Ovary (tissue), 7 donors: ENCODE measurements at regions not wholly inside any gene's neighbourhood (a gene's known extent, or its start where the extent isn't known, plus 50 kb on each side); places are given as distances from the start of the nearest gene placed in this dataset.

Source experiments
- DNase-seq, 5 donors: peaks; one replicate each; pipeline ENCODE4 v3.0.0-alpha.2; 2019 to 2020
- H3K27ac ChIP-seq, 2 donors: fragments of 200-600 bp; one replicate each; pipeline versions ENCODE4 v1.5.1 to v1.8.0; 2019 to 2022
- H3K27me3 ChIP-seq: fragments of 200-600 bp; one replicate; pipeline ENCODE4 v1.8.0; 2022
- H3K36me3 ChIP-seq: fragments of 200-600 bp; sonication (generic); one replicate; pipeline ENCODE4 v1.5.1; 2019
- H3K4me1 ChIP-seq: one replicate; pipeline ENCODE4 v1.8.1; 2013; ENCODE audit warnings: mild to moderate bottlenecking, moderate library complexity; ENCODE audit not compliant: insufficient read depth
- H3K4me3 ChIP-seq: fragments of 200-600 bp; sonication (generic); one replicate; pipeline ENCODE4 v1.5.1; 2017
- H3K9me3 ChIP-seq, 2 donors: fragments of 200-600 bp in 1 of 2; sonication (generic) in 1 of 2; one replicate each; pipeline versions ENCODE4 v1.5.1 to v1.8.1; 2013 to 2019; ENCODE audit warnings: mild to moderate bottlenecking in 1 of 2, moderate library complexity in 1 of 2
- EP300 ChIP-seq: sonication (generic); formaldehyde crosslinking; IDR thresholded peaks from one replicate; pipeline ENCODE4 v1.6.1; 2017; ENCODE audit warnings: antibody characterized with exemption
- POLR2A ChIP-seq: fragments of 450-650 bp; IDR thresholded peaks from one replicate; pipeline ENCODE4 v1.6.1; 2017; ENCODE audit warnings: antibody characterized with exemption, mild to moderate bottlenecking, moderate library complexity
- WGBS, 3 donors: extraction: QIAGEN DNeasy Blood & Tissue Kit in 1 of 3; methylation state at CpG; one replicate each; pipeline versions ENCODE4 v1.1.5 to v1.1.7; 2013 to 2017; 5-methylcytosine and 5-hydroxymethylcytosine counted together
- intact Hi-C, 4 donors: fragments of 100-400 bp; cut with DNase I; formaldehyde crosslinking; loops; one replicate each; pipeline versions ENCODE4 v1.11.0 to v1.15.1; 2022 to 2023
- TF ChIP-seq, protein P1 (sequence below), 3 donors: fragments of 450-650 bp in 2 of 3; fragments of 200-600 bp in 1 of 3; IDR thresholded peaks; one replicate each; pipeline versions ENCODE4 v1.5.1 to v1.8.0; 2016 to 2022; ENCODE audit warnings: antibody characterized with exemption in 3 of 3, mild to moderate bottlenecking in 1 of 3
- donor health status: DM: no; HTN: no; CAD: no; lungs with moderate emphysema.
- donor health status: DM: no; HTN: no; CAD: no.
- donor health status: Bipolar disorder and iron deficiency.
- donor health status: DM: no; HTN: no; CAD: no.
- donor health status: DM: yes; HTN: yes; CAD: no.

- H3K9me3 ChIP-seq: no peaks in the 10 kb centered on the region
- no peaks in the 10 kb centered on the region for H3K4me1 ChIP-seq
- no peak overlapping the region for H3K4me3 ChIP-seq
- DNase-seq: no peak
- H3K27me3 ChIP-seq: no peaks in the 10 kb centered on the region
- no peak for TF ChIP-seq EP300
- TF ChIP-seq, protein P1, sequence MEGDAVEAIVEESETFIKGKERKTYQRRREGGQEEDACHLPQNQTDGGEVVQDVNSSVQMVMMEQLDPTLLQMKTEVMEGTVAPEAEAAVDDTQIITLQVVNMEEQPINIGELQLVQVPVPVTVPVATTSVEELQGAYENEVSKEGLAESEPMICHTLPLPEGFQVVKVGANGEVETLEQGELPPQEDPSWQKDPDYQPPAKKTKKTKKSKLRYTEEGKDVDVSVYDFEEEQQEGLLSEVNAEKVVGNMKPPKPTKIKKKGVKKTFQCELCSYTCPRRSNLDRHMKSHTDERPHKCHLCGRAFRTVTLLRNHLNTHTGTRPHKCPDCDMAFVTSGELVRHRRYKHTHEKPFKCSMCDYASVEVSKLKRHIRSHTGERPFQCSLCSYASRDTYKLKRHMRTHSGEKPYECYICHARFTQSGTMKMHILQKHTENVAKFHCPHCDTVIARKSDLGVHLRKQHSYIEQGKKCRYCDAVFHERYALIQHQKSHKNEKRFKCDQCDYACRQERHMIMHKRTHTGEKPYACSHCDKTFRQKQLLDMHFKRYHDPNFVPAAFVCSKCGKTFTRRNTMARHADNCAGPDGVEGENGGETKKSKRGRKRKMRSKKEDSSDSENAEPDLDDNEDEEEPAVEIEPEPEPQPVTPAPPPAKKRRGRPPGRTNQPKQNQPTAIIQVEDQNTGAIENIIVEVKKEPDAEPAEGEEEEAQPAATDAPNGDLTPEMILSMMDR (IDR thresholded peaks at IDR 0.05): no peak
- 88 to 90% (median 90%) methylated on average over 2 of the region's 2 CpGs for WGBS, 3 donors
- H3K27ac ChIP-seq: no peak overlapping the region
- intact Hi-C loops: no loop called here
- no peaks in the 10 kb centered on the region for H3K36me3 ChIP-seq
Observed at GRCh38 chr4:108291137-108291536, 122.4 kb upstream of the LEF1 start.

- Histone ChIP-seq H3K4me1 (no peaks in the 10 kb centered on the region), H3K4me3 (no peak overlapping the region), H3K9me3 (no peaks in the 10 kb centered on the region), H3K27ac (no peak overlapping the region), H3K36me3 (no peaks in the 10 kb centered on the region), H3K27me3 (no peaks in the 10 kb centered on the region)
- WGBS, 3 donors: 41 to 47% (median 45%) methylated on average over 1 of the region's 1 CpG
- intact Hi-C loops: no loop called here
- no peak for DNase-seq
- TF ChIP-seq EP300 (no peak), POLR2A (no peak)
- TF ChIP-seq, protein P1 (IDR thresholded peaks at IDR 0.05): no peak
Observed at GRCh38 chr4:108287834-108288413, 119.2 kb upstream of the LEF1 start.

DNA sequence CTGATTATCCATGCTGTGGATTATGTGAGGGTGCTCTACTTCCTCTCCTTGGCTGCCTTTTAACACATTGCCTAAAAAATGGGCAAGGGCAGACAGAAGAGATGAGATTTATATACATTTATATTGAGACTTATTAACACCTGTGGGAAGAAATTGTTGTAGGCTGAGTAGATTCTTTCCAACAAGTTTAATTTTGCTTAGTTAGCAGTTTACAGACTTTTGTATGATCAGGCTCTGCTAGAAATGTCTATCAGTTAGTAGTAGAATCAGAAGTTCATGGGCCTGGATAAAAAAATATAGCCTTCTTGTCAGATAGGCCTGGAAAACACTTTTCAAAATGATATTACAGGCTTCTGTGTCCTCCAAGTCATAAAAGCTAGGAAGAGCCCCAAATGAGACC lies 111.3 kb upstream of the LEF1 start:
- H3K4me1 ChIP-seq: no peaks in the 10 kb centered on the region

GRCh38 chr4:108276690-108277089 lies 108.0 kb upstream of the LEF1 start:
- no peaks in the 10 kb centered on the region for H3K27me3 ChIP-seq
- H3K9me3 ChIP-seq: no peaks in the 10 kb centered on the region
- intact Hi-C loops: no loop called here
- H3K4me1 ChIP-seq: no peaks in the 10 kb centered on the region
- DNase-seq: no peak
- H3K27ac ChIP-seq: no peak overlapping the region
- WGBS, 3 donors: 24 to 39% (median 30%) methylated on average over 3 of the region's 3 CpGs
- TF ChIP-seq POLR2A: no peak
- TF ChIP-seq, protein P1 (IDR thresholded peaks at IDR 0.05): no peak
- TF ChIP-seq EP300: no peak
- no peak overlapping the region for H3K4me3 ChIP-seq
- no peaks in the 10 kb centered on the region for H3K36me3 ChIP-seq

More for the DNA sequence above, 111.3 kb upstream of the LEF1 start:
- DNase-seq: no peak
- Histone ChIP-seq H3K27me3 (no peaks in the 10 kb centered on the region), H3K27ac (no peak overlapping the region), H3K9me3 (no peaks in the 10 kb centered on the region), H3K36me3 (no peaks in the 10 kb centered on the region), H3K4me3 (no peak overlapping the region)
- intact Hi-C loops: no loop called here
- TF ChIP-seq EP300: no peak
- TF ChIP-seq POLR2A: no peak
- TF ChIP-seq, protein P1 (IDR thresholded peaks at IDR 0.05): no peak
